HG03039 (cell line): ENCODE measurements at regions not wholly inside any gene's neighbourhood (a gene's known extent, or its start where the extent isn't known, plus 50 kb on each side); places are given as distances from the start of the nearest gene placed in this dataset.

Source experiments
- ATAC-seq: cut with Tn5 transposase; IDR thresholded peaks from one replicate; pipeline ENCODE4 v1.9.1; 2021; ENCODE audit warnings: mild to moderate bottlenecking, moderate library complexity; ENCODE audit not compliant: unreplicated experiment

DNA sequence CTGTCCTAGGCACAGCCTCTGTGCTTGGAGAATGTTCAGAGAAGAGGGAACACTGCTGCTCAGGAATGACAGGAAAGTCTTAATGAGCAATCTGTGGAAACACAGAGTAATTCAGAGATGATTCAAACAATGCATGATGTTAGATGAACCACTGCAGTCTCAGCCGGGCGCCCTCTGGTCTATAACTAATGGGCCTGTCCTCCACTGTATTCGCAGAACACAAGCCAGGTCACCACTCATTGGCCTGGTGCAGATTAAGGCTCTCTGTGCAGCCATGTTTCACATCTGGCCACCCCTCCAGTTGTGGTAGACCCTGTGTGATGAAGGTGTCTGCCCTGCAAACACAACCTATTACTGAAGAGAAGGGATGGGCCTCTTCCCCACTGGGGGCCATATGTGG lies 281.7 kb upstream of the ROPN1 start:
- ATAC-seq = no peak

DNA sequence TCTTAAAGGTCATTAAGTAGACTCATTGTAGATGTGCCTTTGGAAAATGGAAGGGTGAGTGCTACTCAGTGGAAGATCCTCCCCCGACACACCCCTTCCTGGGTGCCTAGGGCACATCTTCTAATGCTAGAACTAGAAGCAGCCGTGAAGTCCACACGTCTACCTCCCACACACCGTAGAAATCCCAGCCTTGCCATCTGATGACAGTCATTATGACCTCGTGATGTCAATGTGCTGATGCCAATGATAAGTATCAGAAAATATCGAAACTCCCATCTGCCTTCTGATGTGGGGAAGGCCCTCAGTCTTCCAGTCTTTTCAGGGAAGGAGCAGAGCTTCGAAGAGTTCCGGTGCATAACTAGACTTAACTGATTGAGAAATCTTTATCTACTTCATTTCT lies 282.1 kb upstream of the ROPN1 start:
- ATAC-seq = no peak

DNA sequence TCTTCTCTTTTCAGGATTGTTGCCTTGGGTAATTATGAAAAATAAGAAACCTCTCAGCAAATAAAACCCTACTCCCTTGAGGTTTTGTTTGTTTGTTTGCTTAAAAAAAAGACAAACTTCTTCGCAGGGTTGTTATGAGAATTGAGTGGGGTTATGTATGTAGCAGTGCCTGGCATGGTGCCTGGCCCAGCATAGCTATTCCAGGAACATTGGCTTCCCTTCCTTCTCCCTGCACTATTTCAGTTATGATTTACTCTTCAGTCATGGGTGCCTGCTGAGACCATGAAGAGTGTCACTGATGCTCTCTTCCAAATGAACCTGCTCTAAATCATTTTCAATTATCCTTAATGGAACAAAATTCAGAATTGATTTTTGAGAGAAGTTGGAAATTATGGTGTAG lies 283.5 kb upstream of the ROPN1 start:
- ATAC-seq = no peak

DNA sequence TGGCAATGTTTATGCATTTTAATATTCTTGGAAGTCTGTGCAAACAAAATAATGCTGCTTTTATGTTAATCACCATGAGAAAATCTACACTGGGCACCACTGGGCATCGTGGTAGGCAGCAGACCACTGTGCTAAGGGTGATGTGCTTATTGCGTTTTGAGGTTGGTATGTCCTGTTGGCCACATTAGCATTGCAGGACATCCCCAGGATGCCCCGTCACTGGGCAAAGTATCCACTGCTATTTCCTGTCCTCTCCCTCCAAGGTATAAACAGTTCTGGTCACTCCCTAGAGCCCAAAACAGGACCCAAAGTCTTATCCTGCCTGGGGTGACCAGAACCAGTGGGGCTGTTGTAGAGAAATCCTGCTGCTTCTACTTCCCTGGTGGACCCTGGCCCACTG lies 284.2 kb upstream of the ROPN1 start:
- no peak for ATAC-seq

DNA sequence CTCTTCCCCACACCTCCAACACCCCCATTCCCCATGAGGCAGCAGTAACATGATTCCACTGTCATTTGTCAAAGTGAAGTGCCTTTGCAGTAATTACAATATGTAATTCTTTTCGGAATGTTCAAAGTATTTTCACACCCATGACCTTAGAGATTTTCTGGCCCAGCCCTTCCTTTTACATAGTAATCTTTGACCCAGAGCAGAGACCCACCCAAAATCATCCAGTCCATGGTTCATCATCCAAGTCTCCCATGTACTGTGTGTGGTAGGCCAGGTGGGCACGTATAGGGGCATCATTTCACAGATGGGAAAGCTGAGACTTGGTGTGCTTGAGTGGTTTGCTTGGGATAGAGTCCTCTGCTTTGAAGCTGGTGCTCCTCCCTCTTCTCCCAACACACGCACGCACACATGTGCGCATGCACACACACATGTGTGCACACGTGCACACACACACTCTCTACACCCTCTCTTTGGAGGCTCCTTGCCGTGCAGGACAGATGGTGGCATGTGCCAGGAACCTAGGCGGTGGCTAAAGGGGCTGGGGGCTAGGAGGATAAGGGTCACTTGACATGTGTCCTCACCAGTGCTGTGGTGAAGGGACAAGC lies 284.7 kb upstream of the ROPN1 start:
- ATAC-seq = no peak

DNA sequence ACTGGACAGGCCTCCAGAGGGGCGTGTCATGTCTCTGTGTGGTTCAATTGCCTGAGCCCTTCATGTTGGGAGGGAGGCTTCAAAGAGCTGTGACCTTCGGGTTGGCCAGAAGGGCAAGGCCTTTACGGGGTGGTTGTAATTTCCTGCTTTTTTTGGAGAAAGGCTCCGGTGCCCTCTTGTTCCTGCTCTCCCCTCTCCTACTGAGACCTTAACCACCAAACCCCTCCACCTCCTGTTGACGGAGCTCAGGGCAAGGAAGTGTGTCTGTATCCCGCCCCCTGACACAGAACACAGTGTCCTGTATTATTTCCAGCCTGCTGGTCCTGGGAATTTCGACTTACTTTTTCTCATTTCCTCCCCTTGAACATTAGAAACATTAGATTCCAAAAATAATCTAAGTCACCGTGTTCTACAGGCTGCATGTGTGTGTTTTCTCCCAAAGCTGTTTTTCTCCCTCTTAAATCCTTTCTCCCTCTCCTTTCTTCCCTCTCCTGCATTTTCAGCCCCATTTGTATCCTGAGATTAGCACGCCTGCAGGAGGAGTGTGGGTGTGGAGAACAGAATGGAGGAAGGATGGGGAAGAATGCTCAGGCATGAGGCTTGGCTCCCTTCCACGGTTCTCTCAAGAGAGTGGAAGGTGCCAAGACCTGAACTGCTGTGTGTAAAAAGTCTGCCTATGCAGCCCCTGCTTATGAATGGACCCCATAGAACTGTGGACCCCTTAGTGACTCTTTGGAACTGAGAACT lies 285.4 kb upstream of the ROPN1 start:
- ATAC-seq = no peak

DNA sequence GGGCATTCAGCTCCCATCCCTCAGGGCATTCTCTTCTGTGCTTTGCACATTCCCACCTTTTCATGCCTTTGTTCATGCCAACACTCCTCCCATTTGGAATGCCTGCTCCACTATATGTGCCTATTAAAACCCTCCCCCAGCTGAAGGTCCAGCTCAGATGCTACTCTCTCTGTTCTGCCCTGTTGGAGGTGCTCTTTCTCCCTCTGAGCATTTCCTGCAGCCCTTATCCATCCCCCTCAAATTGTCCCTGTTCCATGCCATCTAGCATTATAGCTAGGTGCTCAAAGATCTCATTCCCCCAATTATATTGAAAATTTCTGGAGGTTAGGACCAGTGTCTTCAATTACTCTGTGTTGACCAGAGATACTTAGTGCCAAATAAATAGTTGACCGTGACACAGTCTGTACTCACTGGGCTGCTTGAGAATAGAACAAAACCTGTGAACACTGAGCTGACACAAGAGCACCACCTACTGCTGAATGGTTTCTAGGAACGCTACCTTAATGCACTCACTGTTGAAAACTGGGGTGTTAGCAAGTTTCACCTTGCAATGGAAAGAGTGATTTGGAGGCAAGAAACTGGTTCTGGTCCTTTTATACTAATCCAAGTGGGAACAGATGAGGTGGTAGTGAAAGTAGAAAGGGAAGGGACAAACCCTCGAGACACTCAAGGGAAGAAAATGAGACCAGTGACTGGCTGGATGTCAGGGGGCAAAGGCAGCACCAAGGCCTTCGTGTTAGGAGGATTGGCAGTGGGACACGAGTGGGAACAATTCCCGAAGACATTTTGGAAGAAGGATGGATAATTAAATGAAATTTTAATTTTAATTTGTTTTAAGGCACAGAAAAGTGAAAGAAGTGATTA lies 289.8 kb upstream of the ROPN1 start:
- ATAC-seq = no peak

DNA sequence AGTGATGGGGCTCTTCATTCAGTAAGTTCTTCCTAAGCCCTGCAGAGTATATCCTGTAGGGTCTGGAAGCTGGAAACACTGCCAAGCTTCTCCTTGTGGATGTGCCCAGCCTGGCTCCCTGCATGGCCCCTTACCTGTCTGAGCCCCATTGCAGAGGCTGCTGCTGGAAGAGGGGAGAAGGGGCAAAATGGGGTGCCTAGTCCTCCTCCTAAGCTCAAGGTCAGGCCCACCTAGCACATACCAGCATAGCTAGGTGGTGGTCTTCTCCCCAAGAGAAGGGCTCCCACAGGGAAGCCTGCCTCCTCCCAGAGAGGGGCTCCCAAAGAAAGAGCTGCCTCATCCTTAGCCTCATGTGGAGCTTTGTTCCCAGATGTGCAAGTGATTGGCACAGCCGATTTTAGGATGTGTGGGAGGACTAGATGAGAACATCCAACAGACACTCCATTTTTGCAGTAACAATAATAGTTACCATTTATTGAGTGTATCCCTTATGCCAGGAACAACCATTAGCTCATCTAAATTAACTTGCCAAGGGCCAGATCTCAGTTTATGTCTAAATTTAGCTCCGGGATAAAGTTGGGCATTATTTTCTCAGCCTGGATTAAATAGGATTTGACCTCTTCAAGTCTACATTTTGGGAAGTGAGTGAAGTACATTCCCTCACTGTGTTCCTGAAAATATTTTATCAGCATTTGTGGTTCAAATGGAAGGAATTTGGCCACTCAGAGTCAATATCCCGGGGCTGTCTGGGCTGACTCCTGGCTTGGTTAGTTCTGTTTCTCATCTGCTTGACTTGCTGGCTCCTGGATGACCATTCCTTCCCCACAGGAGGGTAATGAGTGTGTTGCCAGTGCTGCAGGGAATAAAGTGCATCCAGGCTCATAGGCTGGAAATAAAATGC lies 291.1 kb upstream of the ROPN1 start:
- ATAC-seq = no peak

DNA sequence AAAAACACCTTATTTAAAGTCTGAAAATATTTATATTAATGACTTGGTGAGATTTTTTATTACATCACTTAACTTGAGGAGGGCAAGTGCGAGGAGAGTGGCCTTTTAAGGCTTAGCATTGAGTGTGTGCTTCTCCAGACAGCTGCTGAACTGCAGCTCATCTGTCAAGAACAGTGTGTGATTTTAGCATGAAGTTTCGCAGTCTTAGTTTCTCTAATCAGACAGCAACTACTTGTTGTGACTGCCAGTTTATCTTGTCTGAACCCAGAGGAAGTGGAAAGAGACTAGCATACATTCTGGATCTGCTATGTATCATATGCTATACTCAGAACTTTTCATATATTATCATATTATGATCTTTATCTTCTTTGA lies 291.7 kb upstream of the ROPN1 start:
- ATAC-seq = no peak

DNA sequence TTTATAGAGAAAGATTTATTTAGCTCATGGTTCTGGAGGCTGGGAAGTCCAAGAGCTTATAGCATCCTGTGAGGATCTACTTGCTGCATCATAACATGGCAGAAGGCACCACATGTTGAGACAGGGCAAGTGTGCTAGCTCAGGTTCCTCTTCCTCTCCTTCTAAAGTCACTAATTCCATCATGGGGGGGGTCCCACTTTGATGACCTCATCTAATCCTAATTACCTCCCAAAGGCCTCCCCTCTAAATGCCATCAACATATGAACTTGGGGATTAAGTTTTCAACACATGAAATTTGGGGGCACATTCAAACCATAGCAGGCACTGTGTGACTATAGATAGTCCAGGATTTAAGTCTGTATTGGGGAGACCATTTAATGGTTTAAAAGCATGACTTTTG lies 297.1 kb upstream of the ROPN1 start:
- no peak for ATAC-seq

DNA sequence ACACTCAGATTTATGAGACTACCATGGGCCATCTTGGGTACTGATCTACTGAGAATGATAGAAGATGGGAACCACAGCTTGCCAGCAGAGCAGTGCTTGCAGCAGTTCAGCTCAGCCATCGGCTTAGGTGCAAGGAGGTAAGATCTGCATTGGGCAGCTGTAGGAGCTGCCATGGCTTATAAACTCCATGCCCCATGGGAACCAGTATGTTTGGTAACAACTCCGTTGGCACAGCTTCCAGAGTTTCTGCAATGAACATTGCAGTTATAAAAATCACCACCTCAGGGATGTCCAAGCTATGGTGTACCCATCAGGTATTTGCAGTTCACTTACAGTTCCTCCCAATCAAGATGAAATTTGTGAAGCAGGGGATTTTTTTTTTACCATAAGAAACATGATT lies 299.1 kb upstream of the ROPN1 start:
- no peak for ATAC-seq

DNA sequence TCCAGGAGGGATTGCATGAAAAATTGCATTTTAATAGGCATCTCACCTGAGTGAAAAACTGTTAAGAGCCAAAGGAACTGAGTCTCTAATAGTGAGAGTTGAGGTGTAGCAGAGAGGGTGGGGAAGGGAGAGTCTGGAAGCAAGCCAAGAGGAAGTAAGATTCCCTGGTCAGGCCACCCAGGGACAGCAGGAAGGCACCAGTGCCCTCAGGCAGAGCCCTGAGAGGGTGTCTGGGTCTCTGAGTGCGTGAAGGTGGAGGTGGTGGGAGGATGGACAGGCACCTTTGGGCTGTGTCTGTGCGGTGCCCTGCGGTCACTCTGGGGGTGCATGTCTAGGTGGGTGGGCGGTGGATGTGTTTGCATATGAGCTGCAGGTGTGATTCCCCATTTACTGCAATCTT lies 300.4 kb upstream of the ROPN1 start:
- no peak for ATAC-seq

DNA sequence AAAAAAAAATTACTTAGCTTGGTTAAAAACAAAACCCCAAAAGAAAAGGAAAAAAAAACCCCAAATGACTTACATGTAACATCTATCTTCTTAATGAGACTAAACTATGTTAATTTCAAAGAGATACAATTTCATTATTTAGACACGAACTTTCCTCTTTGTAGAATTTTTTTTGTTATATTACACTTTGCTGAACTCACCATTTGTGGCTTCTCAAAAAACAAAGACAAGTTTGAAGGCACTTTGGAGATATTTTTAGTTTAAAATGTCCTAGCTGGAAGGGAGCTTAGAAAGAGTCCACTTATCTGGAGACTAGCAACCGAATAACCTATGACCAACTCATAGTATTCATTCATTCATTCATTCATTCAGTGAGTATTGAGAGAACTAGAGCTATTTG lies 301.7 kb upstream of the ROPN1 start:
- no peak for ATAC-seq

DNA sequence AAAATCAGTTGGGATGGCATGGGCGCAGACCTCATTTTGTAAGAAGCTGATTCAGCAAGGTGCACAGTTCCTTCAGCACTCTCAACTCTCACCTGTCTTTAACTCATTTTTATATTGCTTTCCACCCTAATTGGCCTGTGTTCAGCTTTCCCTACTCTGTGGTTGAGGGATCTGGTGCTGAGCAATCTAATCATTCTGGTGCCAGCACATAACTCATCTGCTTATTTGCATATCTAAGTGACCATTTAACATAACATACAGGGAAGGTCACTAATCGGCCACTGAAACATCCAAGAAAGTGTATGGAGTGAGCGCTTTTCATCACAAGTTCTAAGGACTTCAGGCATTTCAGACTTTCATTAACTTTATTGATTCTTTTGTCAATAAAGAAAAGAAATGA lies 303.4 kb upstream of the ROPN1 start:
- ATAC-seq = no peak

DNA sequence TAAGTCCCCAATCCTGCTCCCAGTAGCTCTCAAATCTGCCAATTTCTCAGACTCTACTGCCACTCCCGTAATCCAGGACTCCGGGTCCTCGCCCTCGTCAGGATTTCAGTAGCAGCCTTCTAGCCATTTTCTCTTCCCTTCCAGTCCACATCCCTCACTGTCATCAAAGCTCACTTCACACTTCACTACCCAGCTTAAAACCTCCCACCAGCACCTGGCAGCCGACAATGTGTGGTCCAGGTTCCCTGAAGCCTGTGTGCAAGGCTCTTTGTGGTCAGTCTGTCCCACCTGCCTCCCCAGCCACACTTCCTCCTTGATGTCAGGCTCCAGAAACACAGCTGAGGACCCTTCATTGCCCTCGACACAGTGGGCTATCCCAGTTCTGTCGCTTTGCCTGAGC lies 304.5 kb upstream of the ROPN1 start:
- no peak for ATAC-seq

DNA sequence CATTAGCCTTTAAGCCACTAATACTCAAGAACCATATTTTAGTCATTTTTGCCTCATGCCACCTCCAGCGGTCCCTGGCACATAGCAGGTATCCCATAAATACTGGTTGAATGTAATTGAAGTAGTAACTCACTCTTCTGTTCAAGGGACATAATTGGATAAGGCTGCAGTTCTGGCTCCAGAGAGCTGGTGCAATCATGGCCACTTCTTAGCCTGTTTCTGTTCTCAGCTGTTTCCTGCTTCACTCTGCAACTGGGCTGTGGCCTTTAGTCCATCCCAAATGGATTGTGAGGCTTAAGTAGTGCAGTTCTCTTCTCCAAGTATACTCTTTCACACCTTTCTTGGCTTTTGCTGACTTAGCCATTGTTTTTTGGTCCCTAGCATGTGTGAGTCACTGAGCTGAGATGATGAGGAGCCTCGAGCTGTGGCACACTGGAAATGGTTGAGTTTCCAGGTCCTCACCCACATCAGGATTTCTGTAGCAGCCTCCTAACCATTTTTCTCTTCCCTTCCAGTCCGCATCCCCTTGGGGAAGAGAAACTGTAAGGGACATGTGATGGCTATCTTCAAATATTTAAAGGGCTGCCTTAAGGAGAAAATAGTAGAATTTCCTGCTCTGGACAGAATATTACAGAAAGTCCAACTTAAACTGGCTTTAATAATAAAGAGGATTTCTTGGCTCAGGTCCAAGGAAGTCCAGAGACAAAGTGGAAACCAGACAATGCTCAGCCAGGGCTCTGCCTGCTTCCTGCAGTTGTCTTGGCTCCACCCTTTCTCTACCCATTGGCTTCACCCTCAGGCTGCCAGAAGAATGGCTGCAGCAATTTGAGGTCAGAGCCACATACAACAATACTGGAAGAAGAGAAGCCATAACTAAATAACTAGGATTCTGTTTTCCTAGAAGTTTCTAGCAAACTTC lies 305.4 kb upstream of the ROPN1 start:
- ATAC-seq = no peak

DNA sequence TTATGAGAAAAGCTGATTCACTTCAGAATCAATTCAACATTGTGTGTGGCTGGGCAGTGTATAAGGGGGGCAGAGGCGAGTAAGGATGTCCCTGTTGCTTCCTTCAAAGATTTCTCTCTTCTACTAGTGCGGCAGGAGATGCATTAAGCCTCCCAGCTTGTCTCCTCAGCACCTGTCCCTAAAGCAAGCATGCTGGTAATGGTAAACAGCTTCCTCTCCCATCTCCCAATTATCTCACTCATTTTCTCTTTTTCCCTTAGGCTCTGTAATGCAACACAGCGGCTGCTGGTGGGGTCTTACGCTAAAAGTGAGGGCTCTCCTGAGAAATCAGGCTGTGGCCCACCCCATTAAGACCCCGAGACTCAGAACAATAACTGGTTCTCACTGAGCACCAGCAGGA lies 306.4 kb upstream of the ROPN1 start:
- ATAC-seq = no peak

DNA sequence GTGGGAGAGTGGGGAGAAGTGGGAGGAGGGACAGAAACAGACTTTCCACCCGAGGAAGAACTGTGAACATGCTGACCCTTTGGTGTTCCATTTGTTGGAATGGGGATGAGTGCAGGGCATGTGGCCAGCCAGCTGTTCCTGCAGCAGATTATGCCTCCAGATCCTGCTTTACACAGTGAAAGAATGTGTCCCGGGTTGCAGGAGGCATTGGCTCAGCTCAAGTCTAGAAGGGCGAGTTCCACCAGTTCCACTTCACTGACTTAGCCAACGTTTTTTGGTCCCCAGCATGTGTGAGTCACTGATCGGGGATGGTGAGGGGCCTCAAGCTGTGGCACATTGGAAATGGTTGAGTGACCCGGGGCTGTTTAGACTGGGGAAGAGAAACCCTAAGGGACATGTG lies 307.0 kb upstream of the ROPN1 start:
- no peak for ATAC-seq

DNA sequence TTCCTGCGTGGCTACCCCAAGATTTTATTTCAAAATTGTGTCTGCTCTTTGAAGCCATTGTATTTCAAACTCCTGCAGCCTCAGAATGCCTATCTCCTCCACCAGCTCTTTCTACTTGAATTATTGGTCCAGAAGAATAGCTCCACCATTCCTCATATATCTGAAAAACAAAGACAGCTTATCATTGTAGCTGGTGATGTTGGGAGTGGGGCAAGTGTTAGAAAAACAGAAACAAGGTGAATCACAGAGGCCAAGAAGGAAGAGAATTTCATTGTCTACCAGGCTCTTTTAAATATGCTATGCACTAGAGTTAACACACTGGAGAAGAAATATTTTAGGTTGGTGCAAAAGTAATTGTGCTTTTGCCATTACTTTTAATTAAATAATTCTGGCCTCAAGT lies 307.9 kb upstream of the ROPN1 start:
- no peak for ATAC-seq

DNA sequence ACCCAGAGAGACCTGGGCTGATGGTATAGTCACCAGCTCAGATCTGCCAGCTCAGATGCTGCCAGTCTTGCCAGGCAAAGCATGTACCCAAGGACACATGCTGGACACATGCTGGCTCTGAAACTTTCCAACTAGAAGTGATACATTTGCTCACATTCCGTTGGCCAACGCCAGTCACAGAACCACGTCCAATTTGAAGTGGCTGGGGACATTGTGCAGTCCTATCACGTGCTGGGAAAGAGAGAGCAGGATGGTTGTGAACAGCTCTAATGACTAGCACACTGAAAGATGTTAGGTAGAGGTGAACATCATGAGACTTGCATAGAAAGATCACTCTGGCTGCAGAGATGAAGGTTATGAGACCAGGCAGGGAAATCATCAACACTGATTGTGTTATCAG lies 308.5 kb upstream of the ROPN1 start:
- ATAC-seq = no peak
